Hepatocyte (in vitro differentiated cells): ENCODE measurements at regions not wholly inside any gene's neighbourhood (a gene's known extent, or its start where the extent isn't known, plus 50 kb on each side); places are given as distances from the start of the nearest gene placed in this dataset.

Source experiments
- EZH2 ChIP-seq: fragments of 200-600 bp; sonication (generic); IDR thresholded peaks from 2 replicates; pipeline ENCODE4 v1.6.1; 2016; ENCODE audit warnings: antibody characterized with exemption, mild to moderate bottlenecking, borderline replicate concordance
- TF ChIP-seq, protein P1 (sequence below): fragments of 200-600 bp; sonication (generic); IDR thresholded peaks from 2 replicates; pipeline ENCODE4 v1.5.1; 2016; ENCODE audit warnings: antibody characterized with exemption, mild to moderate bottlenecking; ENCODE audit not compliant: poor library complexity

DNA sequence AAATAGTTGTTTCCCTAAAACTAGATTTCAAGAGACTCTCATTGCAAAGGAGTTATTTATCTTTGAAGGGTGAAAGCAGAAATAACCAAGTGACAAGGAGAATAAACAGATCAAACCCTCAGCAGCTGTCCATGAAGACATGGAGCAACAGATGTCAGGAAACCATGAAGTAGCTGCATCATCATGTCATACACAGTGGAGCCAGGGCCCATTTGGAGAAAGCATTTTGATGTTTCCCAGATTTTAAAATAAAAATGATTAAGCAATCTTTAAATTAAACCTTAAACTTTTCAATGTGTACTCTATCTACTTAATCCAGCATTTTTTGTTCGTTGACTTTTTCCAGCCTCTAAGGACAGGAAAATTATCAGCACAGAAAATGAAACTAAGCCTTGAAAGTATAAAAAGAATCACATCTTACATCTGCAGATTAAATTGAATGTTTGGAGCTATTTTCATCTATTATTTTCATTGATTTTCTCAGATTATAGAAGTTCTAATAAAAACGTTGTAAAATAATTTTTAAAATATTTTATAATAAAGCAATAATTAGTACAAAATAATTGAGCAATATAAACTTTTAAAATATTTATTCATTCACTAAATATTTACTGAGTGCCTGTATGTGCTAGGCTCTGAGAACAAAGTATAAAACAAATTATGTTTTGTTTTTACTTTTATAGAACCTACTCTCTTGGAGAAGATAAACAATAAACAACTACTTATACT, 860.1 kb downstream of the BCL11A start:
- TF ChIP-seq, protein P1, sequence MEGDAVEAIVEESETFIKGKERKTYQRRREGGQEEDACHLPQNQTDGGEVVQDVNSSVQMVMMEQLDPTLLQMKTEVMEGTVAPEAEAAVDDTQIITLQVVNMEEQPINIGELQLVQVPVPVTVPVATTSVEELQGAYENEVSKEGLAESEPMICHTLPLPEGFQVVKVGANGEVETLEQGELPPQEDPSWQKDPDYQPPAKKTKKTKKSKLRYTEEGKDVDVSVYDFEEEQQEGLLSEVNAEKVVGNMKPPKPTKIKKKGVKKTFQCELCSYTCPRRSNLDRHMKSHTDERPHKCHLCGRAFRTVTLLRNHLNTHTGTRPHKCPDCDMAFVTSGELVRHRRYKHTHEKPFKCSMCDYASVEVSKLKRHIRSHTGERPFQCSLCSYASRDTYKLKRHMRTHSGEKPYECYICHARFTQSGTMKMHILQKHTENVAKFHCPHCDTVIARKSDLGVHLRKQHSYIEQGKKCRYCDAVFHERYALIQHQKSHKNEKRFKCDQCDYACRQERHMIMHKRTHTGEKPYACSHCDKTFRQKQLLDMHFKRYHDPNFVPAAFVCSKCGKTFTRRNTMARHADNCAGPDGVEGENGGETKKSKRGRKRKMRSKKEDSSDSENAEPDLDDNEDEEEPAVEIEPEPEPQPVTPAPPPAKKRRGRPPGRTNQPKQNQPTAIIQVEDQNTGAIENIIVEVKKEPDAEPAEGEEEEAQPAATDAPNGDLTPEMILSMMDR, result no peak
- TF ChIP-seq EZH2, result no peak
